ENCODE measurements at regions not wholly inside any gene's neighbourhood (a gene's known extent, or its start where the extent isn't known, plus 50 kb on each side); places are given as distances from the start of the nearest gene placed in this dataset.

- Histone ChIP-seq H3K9ac (ENCODE audit: low read length) (no peak overlapping the region), H3K79me2 (ENCODE audit: low read length) (no peaks in the 10 kb centered on the region), H3K27me3 (ENCODE audit: low read length) (peaks cover 5% of the 10 kb centered on the region; the same call in 1 of the 2 replicates), H3K4me1 (ENCODE audit: insufficient read depth, low read length) (no peaks in the 10 kb centered on the region), H3F3A (ENCODE audit: low read length, unreplicated experiment) (no peaks in the 10 kb centered on the region), H3K9me2 (replicated peaks; ENCODE audit: low read length) (no peaks in the 10 kb centered on the region), H3K27ac (ENCODE audit: low read length) (no peak overlapping the region), H4K20me1 (ENCODE audit: low read length) (no peaks in the 10 kb centered on the region), H3K9me3 (ENCODE audit: low read length) (no peaks in the 10 kb centered on the region), H3K4me3 (ENCODE audit: low read length) (no peak overlapping the region), H2AFZ (ENCODE audit: low read length) (no peak overlapping the region), H3K4me2 (ENCODE audit: low read length) (no peak overlapping the region), H3K36me3 (ENCODE audit: low read depth, low read length) (no peaks in the 10 kb centered on the region)
- no peak for ATAC-seq
- BruUV-seq (replicated peaks): no TSS peak
- no peak for DNase-seq
- ChIA-PET CTCF (no interaction called here), POLR2A (ENCODE audit: unreplicated experiment) (no interaction called here)
- intact Hi-C loops (cut with micrococcal nuclease): no loop called here
- TF ChIP-seq EZH2phosphoT487 (IDR thresholded peaks at IDR 0.05; ENCODE audit: borderline replicate concordance, low read length) (no peak), CTCF (conservative IDR thresholded peaks at IDR 0.05; ENCODE audit: low read depth, low read length) (no peak), EZH2 (IDR thresholded peaks at IDR 0.05; ENCODE audit: low read length, unreplicated experiment) (no peak)
These were observed 267.4 kb downstream of the GAS1 start for GRCh38 chr9:86679909-86680308.

- H3K4me1 ChIP-seq (ENCODE audit: insufficient read depth, low read length): no peaks in the 10 kb centered on the region
- no peaks in the 10 kb centered on the region for H3F3A ChIP-seq (ENCODE audit: low read length, unreplicated experiment)
- no peaks in the 10 kb centered on the region for H3K9me2 ChIP-seq (replicated peaks; ENCODE audit: low read length)
- TF ChIP-seq EZH2phosphoT487 (IDR thresholded peaks at IDR 0.05; ENCODE audit: borderline replicate concordance, low read length): no peak
- no peak for TF ChIP-seq EZH2 (IDR thresholded peaks at IDR 0.05; ENCODE audit: low read length, unreplicated experiment)
- TF ChIP-seq CTCF (conservative IDR thresholded peaks at IDR 0.05; ENCODE audit: low read depth, low read length): no peak
- H3K9me3 ChIP-seq (ENCODE audit: low read length): no peaks in the 10 kb centered on the region
- H3K9ac ChIP-seq (ENCODE audit: low read length): no peak overlapping the region
- no peak for DNase-seq
- ATAC-seq: no peak
- peaks cover 2% of the 10 kb centered on the region; the same call in 1 of the 2 replicates for H3K27me3 ChIP-seq (ENCODE audit: low read length)
- no peak overlapping the region for H3K27ac ChIP-seq (ENCODE audit: low read length)
- no peaks in the 10 kb centered on the region for H3K79me2 ChIP-seq (ENCODE audit: low read length)
- ChIA-PET POLR2A (ENCODE audit: unreplicated experiment) (no interaction called here), CTCF (no interaction called here)
- H3K4me2 ChIP-seq (ENCODE audit: low read length): no peak overlapping the region
- no peaks in the 10 kb centered on the region for H3K36me3 ChIP-seq (ENCODE audit: low read depth, low read length)
- no peak overlapping the region for H3K4me3 ChIP-seq (ENCODE audit: low read length)
- no peaks in the 10 kb centered on the region for H4K20me1 ChIP-seq (ENCODE audit: low read length)
- no peak overlapping the region for H2AFZ ChIP-seq (ENCODE audit: low read length)
- no TSS peak for BruUV-seq (replicated peaks)
- intact Hi-C loops (cut with micrococcal nuclease): no loop called here
These were observed 270.9 kb downstream of the GAS1 start for GRCh38 chr9:86676396-86676795.

GRCh38 chr9:86675805-86676204, 271.5 kb downstream of the GAS1 start:
- Histone ChIP-seq H3K27me3 (ENCODE audit: low read length) (peaks cover 2% of the 10 kb centered on the region; the same call in 1 of the 2 replicates), H3K4me3 (ENCODE audit: low read length) (no peak overlapping the region)
- ATAC-seq: no peak

More at GRCh38 chr9:86675805-86676204, 271.5 kb downstream of the GAS1 start:
- H3K27ac ChIP-seq (ENCODE audit: low read length): no peak overlapping the region
- H3K9ac ChIP-seq (ENCODE audit: low read length): no peak overlapping the region
- H3K9me3 ChIP-seq (ENCODE audit: low read length): no peaks in the 10 kb centered on the region
- BruUV-seq (replicated peaks): no TSS peak
- POLR2A ChIA-PET (ENCODE audit: unreplicated experiment): no interaction called here
- TF ChIP-seq EZH2 (IDR thresholded peaks at IDR 0.05; ENCODE audit: low read length, unreplicated experiment) (no peak), CTCF (conservative IDR thresholded peaks at IDR 0.05; ENCODE audit: low read depth, low read length) (no peak), EZH2phosphoT487 (IDR thresholded peaks at IDR 0.05; ENCODE audit: borderline replicate concordance, low read length) (no peak)
- intact Hi-C loops (cut with micrococcal nuclease): no loop called here
- H3K9me2 ChIP-seq (replicated peaks; ENCODE audit: low read length): no peaks in the 10 kb centered on the region
- H4K20me1 ChIP-seq (ENCODE audit: low read length): no peaks in the 10 kb centered on the region
- no peak overlapping the region for H3K4me2 ChIP-seq (ENCODE audit: low read length)
- no peaks in the 10 kb centered on the region for H3K79me2 ChIP-seq (ENCODE audit: low read length)
- H3K4me1 ChIP-seq (ENCODE audit: insufficient read depth, low read length): no peaks in the 10 kb centered on the region
- H3F3A ChIP-seq (ENCODE audit: low read length, unreplicated experiment): no peaks in the 10 kb centered on the region
- H3K36me3 ChIP-seq (ENCODE audit: low read depth, low read length): no peaks in the 10 kb centered on the region
- no peak for DNase-seq
- no peak overlapping the region for H2AFZ ChIP-seq (ENCODE audit: low read length)
- CTCF ChIA-PET: no interaction called here

Data from PC-3 (cell line).